MM.1S (cell line): ENCODE measurements at regions not wholly inside any gene's neighbourhood (a gene's known extent, or its start where the extent isn't known, plus 50 kb on each side); places are given as distances from the start of the nearest gene placed in this dataset.

Experiments
- DNase-seq: peaks from one replicate; pipeline ENCODE4 v3.0.0-alpha.2; 2015
- H2AFZ ChIP-seq: fragments of 300-600 bp; sonication (generic); 2 replicates; pipeline ENCODE4 v1.6.0; 2016; ENCODE audit warnings: antibody characterized with exemption, low read length
- H3F3A ChIP-seq: fragments of 300-600 bp; sonication (generic); 2 replicates; pipeline ENCODE4 v1.6.1; 2016; ENCODE audit warnings: mild to moderate bottlenecking, antibody characterized with exemption, low read length, moderate library complexity, mixed read lengths; ENCODE audit not compliant: insufficient read depth
- H3K27ac ChIP-seq: fragments of 300-600 bp; sonication (generic); 2 replicates; pipeline ENCODE4 v1.5.1; 2016; ENCODE audit warnings: mild to moderate bottlenecking, low read length
- H3K27me3 ChIP-seq: fragments of 300-600 bp; sonication (generic); replicated peaks from 2 replicates; pipeline ENCODE4 v1.6.0; 2016; ENCODE audit warnings: low read length; ENCODE audit not compliant: insufficient read depth
- H3K36me3 ChIP-seq: fragments of 300-600 bp; sonication (generic); replicated peaks from 2 replicates; pipeline ENCODE4 v1.6.1; 2016; ENCODE audit warnings: mild to moderate bottlenecking, low read length, mixed read lengths; ENCODE audit not compliant: insufficient read depth
- H3K4me1 ChIP-seq: fragments of 300-600 bp; sonication (generic); 2 replicates; pipeline ENCODE4 v1.6.1; 2016; ENCODE audit warnings: low read length, mixed read lengths
- H3K4me2 ChIP-seq: fragments of 300-600 bp; sonication (generic); 2 replicates; pipeline ENCODE4 v1.6.0; 2016; ENCODE audit warnings: low read depth, low read length
- H3K4me3 ChIP-seq: fragments of 300-600 bp; sonication (generic); 2 replicates; pipeline ENCODE4 v1.5.1; 2016; ENCODE audit warnings: low read length, mixed read lengths
- H3K79me2 ChIP-seq: fragments of 300-600 bp; sonication (generic); 2 replicates; pipeline ENCODE4 v1.6.1; 2016; ENCODE audit warnings: mixed run types, low read length, mixed read lengths
- H3K9ac ChIP-seq: fragments of 300-600 bp; sonication (generic); 2 replicates; pipeline ENCODE4 v1.6.1; 2016; ENCODE audit warnings: low read length, mixed read lengths
- H3K9me2 ChIP-seq: fragments of 300-600 bp; sonication (generic); replicated peaks from 2 replicates; pipeline ENCODE4 v1.6.1; 2016; ENCODE audit warnings: mild to moderate bottlenecking, low read length, mixed read lengths; ENCODE audit not compliant: insufficient read depth
- H3K9me3 ChIP-seq: fragments of 300-600 bp; sonication (generic); replicated peaks from 2 replicates; pipeline ENCODE4 v1.6.1; 2016; ENCODE audit warnings: mild to moderate bottlenecking, low read length, mixed read lengths; ENCODE audit not compliant: insufficient read depth
- H4K20me1 ChIP-seq: fragments of 300-600 bp; sonication (generic); 2 replicates; pipeline ENCODE4 v1.6.1; 2016; ENCODE audit warnings: mild to moderate bottlenecking, low read length, moderate library complexity, mixed read lengths; ENCODE audit not compliant: insufficient read depth
- EZH2 ChIP-seq: fragments of 300-600 bp; sonication (generic); optimal IDR thresholded peaks from 2 replicates; pipeline ENCODE3; 2017; ENCODE audit warnings: low read depth, mild to moderate bottlenecking, antibody characterized with exemption, low read length, mixed read lengths
- EZH2phosphoT487 ChIP-seq: fragments of 300-600 bp; sonication (generic); IDR thresholded peaks from 2 replicates; pipeline ENCODE4 v1.6.1; 2018; ENCODE audit warnings: antibody characterized with exemption, low read length
- TF ChIP-seq, protein P1 (sequence below): fragments of 300-600 bp; sonication (generic); IDR thresholded peaks from 2 replicates; pipeline ENCODE4 v1.5.1; 2016; ENCODE audit warnings: antibody characterized with exemption, low read length, mixed read lengths

DNA sequence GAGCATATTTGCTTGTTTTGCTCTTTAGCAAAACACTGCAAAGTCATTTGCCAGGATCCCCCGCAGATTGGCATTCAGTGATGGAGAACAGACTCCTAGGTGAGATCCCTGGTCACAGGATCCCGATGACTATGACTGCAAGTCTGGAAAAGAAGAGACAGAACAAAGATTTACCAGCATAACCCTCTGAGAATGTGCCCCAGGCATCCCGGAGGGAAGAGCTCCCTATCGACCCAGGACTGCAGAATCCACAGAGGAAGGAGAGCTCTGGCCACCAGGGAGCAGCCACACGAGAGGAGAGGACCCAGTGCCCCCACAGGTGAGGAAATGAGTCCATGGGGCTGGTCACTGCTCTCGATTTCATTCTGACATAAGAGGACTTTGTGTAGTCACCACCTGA lies 105.2 kb downstream of the ZNF280B start:
- Histone ChIP-seq H3K4me2 (no peak overlapping the region), H3K9me2 (no peaks in the 10 kb centered on the region), H3K9me3 (no peaks in the 10 kb centered on the region), H2AFZ (no peak overlapping the region), H3F3A (no peaks in the 10 kb centered on the region), H4K20me1 (no peaks in the 10 kb centered on the region), H3K9ac (no peak overlapping the region), H3K27ac (no peak overlapping the region), H3K4me3 (no peak overlapping the region), H3K4me1 (no peaks in the 10 kb centered on the region), H3K79me2 (no peaks in the 10 kb centered on the region), H3K36me3 (no peaks in the 10 kb centered on the region), H3K27me3 (no peaks in the 10 kb centered on the region)
- no peak for DNase-seq
- TF ChIP-seq, protein P1, sequence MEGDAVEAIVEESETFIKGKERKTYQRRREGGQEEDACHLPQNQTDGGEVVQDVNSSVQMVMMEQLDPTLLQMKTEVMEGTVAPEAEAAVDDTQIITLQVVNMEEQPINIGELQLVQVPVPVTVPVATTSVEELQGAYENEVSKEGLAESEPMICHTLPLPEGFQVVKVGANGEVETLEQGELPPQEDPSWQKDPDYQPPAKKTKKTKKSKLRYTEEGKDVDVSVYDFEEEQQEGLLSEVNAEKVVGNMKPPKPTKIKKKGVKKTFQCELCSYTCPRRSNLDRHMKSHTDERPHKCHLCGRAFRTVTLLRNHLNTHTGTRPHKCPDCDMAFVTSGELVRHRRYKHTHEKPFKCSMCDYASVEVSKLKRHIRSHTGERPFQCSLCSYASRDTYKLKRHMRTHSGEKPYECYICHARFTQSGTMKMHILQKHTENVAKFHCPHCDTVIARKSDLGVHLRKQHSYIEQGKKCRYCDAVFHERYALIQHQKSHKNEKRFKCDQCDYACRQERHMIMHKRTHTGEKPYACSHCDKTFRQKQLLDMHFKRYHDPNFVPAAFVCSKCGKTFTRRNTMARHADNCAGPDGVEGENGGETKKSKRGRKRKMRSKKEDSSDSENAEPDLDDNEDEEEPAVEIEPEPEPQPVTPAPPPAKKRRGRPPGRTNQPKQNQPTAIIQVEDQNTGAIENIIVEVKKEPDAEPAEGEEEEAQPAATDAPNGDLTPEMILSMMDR: no peak

DNA sequence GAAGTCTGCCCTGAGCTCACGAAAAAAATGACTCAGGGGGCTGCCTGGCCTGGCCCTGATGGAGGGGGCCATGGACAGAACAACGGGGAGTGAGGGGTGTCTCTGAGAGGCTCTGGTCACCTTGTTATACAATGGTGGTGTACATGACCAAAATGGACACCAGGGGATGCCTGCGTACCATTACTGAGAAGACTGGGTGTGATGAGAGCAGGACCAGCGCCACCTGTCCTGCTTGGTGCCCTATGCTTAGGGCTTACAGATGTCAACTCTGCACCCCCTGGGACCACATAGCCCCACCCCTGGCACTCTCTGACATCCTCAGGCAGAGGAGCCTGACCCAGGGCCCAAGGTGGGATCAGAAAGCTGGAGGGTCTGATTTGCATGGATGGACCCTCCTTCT lies 104.8 kb downstream of the ZNF280B start:
- no peaks in the 10 kb centered on the region for H3F3A ChIP-seq
- H3K27me3 ChIP-seq: no peaks in the 10 kb centered on the region
- no peak overlapping the region for H3K4me2 ChIP-seq
- H3K27ac ChIP-seq: no peak overlapping the region
- no peaks in the 10 kb centered on the region for H3K9me2 ChIP-seq
- H3K79me2 ChIP-seq: no peaks in the 10 kb centered on the region
- no peaks in the 10 kb centered on the region for H4K20me1 ChIP-seq
- H3K9ac ChIP-seq: no peak overlapping the region
- H3K4me1 ChIP-seq: no peaks in the 10 kb centered on the region
- no peak overlapping the region for H2AFZ ChIP-seq
- no peak overlapping the region for H3K4me3 ChIP-seq
- no peak for DNase-seq
- no peaks in the 10 kb centered on the region for H3K36me3 ChIP-seq
- no peak for TF ChIP-seq EZH2phosphoT487
- TF ChIP-seq, protein P1: no peak
- TF ChIP-seq EZH2: no peak
- H3K9me3 ChIP-seq: no peaks in the 10 kb centered on the region

DNA sequence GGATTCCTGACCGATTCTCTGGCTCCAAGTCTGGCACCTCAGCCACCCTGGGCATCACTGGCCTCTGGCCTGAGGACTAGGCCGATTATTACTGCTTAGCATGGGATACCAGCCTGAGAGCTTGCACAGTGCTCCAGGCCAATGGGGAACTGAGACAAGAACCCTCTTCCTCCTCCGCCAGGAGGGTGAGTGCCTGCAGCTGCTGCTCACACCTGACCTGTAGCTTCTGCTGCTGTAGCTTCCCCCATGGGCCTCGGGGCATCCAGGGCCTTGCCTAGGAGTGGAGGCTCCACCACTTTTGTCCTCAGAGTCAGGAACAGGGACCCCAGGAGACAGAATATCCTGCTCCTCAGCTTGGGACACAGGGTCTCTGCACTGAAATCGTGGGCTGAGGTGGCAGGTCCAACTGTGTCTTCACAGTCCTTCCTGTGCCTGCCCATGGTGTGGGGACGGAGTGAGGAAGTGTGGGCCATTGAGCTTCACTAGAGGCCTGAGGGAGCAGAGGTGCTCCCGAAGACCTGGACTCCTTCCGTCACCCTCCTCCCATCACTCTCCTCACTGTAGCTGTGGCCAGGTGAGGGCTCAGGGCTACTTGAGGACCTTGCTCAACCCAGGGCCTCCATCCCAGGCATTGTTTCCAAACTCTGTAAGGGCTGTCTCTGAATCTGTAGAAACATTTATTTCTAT lies 103.8 kb downstream of the ZNF280B start:
- H3F3A ChIP-seq: no peaks in the 10 kb centered on the region
- H3K79me2 ChIP-seq: no peaks in the 10 kb centered on the region
- TF ChIP-seq EZH2: no peak
- TF ChIP-seq, protein P1: no peak
- no peaks in the 10 kb centered on the region for H3K27me3 ChIP-seq
- H3K27ac ChIP-seq: no peak overlapping the region
- H3K9me3 ChIP-seq: no peaks in the 10 kb centered on the region
- no peak overlapping the region for H2AFZ ChIP-seq
- DNase-seq: no peak
- no peaks in the 10 kb centered on the region for H3K36me3 ChIP-seq
- no peak overlapping the region for H3K4me3 ChIP-seq
- no peak overlapping the region for H3K9ac ChIP-seq
- no peaks in the 10 kb centered on the region for H4K20me1 ChIP-seq
- no peak overlapping the region for H3K4me2 ChIP-seq
- no peaks in the 10 kb centered on the region for H3K9me2 ChIP-seq
- 0 out of 2 replicates have a peak, but pooled peaks cover 3% of the 10 kb centered on the region for H3K4me1 ChIP-seq
